ENCODE measurements at regions not wholly inside any gene's neighbourhood (a gene's known extent, or its start where the extent isn't known, plus 50 kb on each side); places are given as distances from the start of the nearest gene placed in this dataset.
A peak's percentile ranks its signal among the peaks of the same experiment; 100 is the strongest.

GRCh38 chr7:25851332-25852210 is 300.4 kb upstream of the NFE2L3 start:
- intact Hi-C loops (cut with DNase I, micrococcal nuclease): loop anchor here (1.0 to 10.0 kb wide), 6 partner anchors 284 to 1311 kb away; partner anchors contain the start of gene HOXA1 (in 1 of the 2)
- DNase-seq (peak in 13 of 14 experiments; percentile 29 to 76 (median 45)), ATAC-seq (ENCODE audit: poor library complexity) (peak; percentile 63)
- Mint-ChIP-seq H3K9me3 (no peaks in the 10 kb centered on the region), H3K4me3 (peak overlapping the region; percentile 77), H3K4me1 (ENCODE audit: low read depth) (peaks cover 29% of the 10 kb centered on the region), H3K27ac (peak overlapping the region; percentile 56), H3K27me3 (peaks cover 46% of the 10 kb centered on the region), H3K36me3 (ENCODE audit: low read depth) (no peaks in the 10 kb centered on the region)
- Histone ChIP-seq H3K4me3 (ENCODE audit: low read length) (no peak overlapping the region), H3K27ac (ENCODE audit: low read depth in 1 of 2, low read length in 2 of 2) (no peak overlapping the region), H3K36me3 (ENCODE audit: insufficient read depth, low read length) (no peaks in the 10 kb centered on the region), H3K27me3 (ENCODE audit: control insufficient read depth in 1 of 2, insufficient read depth in 2 of 2, low read length in 2 of 2) (peaks cover 61 to 67% of the 10 kb centered on the region in 2 experiments), H3K4me1 (ENCODE audit: insufficient read depth, low read length) (peaks cover 32% of the 10 kb centered on the region), H3K9me3 (ENCODE audit: control insufficient read depth in 1 of 2, insufficient read depth in 1 of 2, low read length in 2 of 2) (peaks cover 4 to 25% of the 10 kb centered on the region in 2 experiments)
- peak; percentile 64 for TF ChIP-seq CTCF (IDR thresholded peaks at IDR 0.05)
- CTCF ChIA-PET: interaction anchor here (0.6 to 1.2 kb wide), 3 partner anchors 13 to 1332 kb away, joined by 4 to 5 read pairs (median 4); no protein-coding TSS in a partner anchor
- POLR2A ChIA-PET: interaction anchor here (1.1 kb wide), 1 partner anchor 590 kb away, joined by 3 read pairs; no protein-coding TSS in a partner anchor

GRCh38 chr7:25852211-25852938 is 299.6 kb upstream of the NFE2L3 start:
- no peak for TF ChIP-seq CTCF (IDR thresholded peaks at IDR 0.05)
- intact Hi-C loops (cut with DNase I, micrococcal nuclease): loop anchor here (2.0 to 10.0 kb wide), 4 partner anchors 285 to 1310 kb away; partner anchors contain the start of gene HOXA1 (in 1 of the 2)
- ChIA-PET CTCF (interaction anchor here (0.6 to 1.2 kb wide), 3 partner anchors 13 to 1331 kb away, joined by 4 to 5 read pairs (median 4); no protein-coding TSS in a partner anchor), POLR2A (interaction anchor here (1.1 kb wide), 1 partner anchor 591 kb away, joined by 3 read pairs; no protein-coding TSS in a partner anchor)
- peaks cover 40% of the 10 kb centered on the region for H3K4me1 ChIP-seq (ENCODE audit: insufficient read depth, low read length)
- H3K27me3 ChIP-seq (ENCODE audit: control insufficient read depth in 1 of 2, insufficient read depth in 2 of 2, low read length in 2 of 2): peaks cover 69 to 75% of the 10 kb centered on the region in 2 experiments
- no peaks in the 10 kb centered on the region for H3K36me3 Mint-ChIP-seq (ENCODE audit: low read depth)
- H3K27ac Mint-ChIP-seq: peak overlapping the region; percentile 56
- H3K9me3 Mint-ChIP-seq: no peaks in the 10 kb centered on the region
- H3K27ac ChIP-seq (ENCODE audit: low read depth in 1 of 2, low read length in 2 of 2): no peak overlapping the region
- peaks cover 4 to 33% of the 10 kb centered on the region in 2 experiments for H3K9me3 ChIP-seq (ENCODE audit: control insufficient read depth in 1 of 2, insufficient read depth in 1 of 2, low read length in 2 of 2)
- peaks cover 41% of the 10 kb centered on the region for H3K27me3 Mint-ChIP-seq
- no peaks in the 10 kb centered on the region for H3K36me3 ChIP-seq (ENCODE audit: insufficient read depth, low read length)
- DNase-seq (peak in 1 of 14 experiments; percentile 30), ATAC-seq (ENCODE audit: poor library complexity) (no peak)
- H3K4me3 ChIP-seq (ENCODE audit: low read length): no peak overlapping the region
- peaks cover 29% of the 10 kb centered on the region for H3K4me1 Mint-ChIP-seq (ENCODE audit: low read depth)
- peak overlapping the region; percentile 77 for H3K4me3 Mint-ChIP-seq

GRCh38 chr7:25852939-25853271 is 299.1 kb upstream of the NFE2L3 start:
- Histone ChIP-seq H3K27ac (ENCODE audit: low read depth in 1 of 2, low read length in 2 of 2) (no peak overlapping the region), H3K27me3 (ENCODE audit: control insufficient read depth in 1 of 2, insufficient read depth in 2 of 2, low read length in 2 of 2) (peaks cover 75 to 81% of the 10 kb centered on the region in 2 experiments), H3K4me1 (ENCODE audit: insufficient read depth, low read length) (peaks cover 42% of the 10 kb centered on the region), H3K4me3 (ENCODE audit: low read length) (no peak overlapping the region), H3K36me3 (ENCODE audit: insufficient read depth, low read length) (no peaks in the 10 kb centered on the region), H3K9me3 (ENCODE audit: control insufficient read depth in 1 of 2, insufficient read depth in 1 of 2, low read length in 2 of 2) (peaks cover 9 to 36% of the 10 kb centered on the region in 2 experiments)
- ChIA-PET CTCF (no interaction called here), POLR2A (no interaction called here)
- H3K27me3 Mint-ChIP-seq: peaks cover 38% of the 10 kb centered on the region
- no peaks in the 10 kb centered on the region for H3K9me3 Mint-ChIP-seq
- peak overlapping the region; percentile 26 for H3K27ac Mint-ChIP-seq
- intact Hi-C loops (cut with DNase I, micrococcal nuclease): loop anchor here (2.0 to 10.0 kb wide), 4 partner anchors 286 to 1309 kb away; partner anchors contain the start of gene HOXA1 (in 1 of the 2)
- H3K4me1 Mint-ChIP-seq (ENCODE audit: low read depth): peaks cover 29% of the 10 kb centered on the region
- no peak for ATAC-seq (ENCODE audit: poor library complexity)
- H3K36me3 Mint-ChIP-seq (ENCODE audit: low read depth): no peaks in the 10 kb centered on the region
- no peak for TF ChIP-seq CTCF (IDR thresholded peaks at IDR 0.05)
- no peak for DNase-seq
- H3K4me3 Mint-ChIP-seq: peak overlapping the region; percentile 25
